HEK293T (cell line): ENCODE measurements at regions not wholly inside any gene's neighbourhood (a gene's known extent, or its start where the extent isn't known, plus 50 kb on each side); places are given as distances from the start of the nearest gene placed in this dataset.

Source experiments
- ELF4 ChIP-seq: fragments of 450-650 bp; IDR thresholded peaks from 2 replicates; pipeline ENCODE4 v1.6.1; 2017; ENCODE audit warnings: antibody characterized with exemption
- FOXA1 ChIP-seq: fragments of 450-650 bp; IDR thresholded peaks from 2 replicates; pipeline ENCODE4 v1.6.1; 2016; ENCODE audit warnings: mild to moderate bottlenecking
- LEF1 ChIP-seq: fragments of 450-650 bp; IDR thresholded peaks from 2 replicates; pipeline ENCODE4 v1.6.1; 2017; ENCODE audit warnings: mild to moderate bottlenecking, borderline replicate concordance
- SP1 ChIP-seq: fragments of 450-650 bp; IDR thresholded peaks from 2 replicates; pipeline ENCODE4 v1.6.1; 2017
- SUZ12 ChIP-seq: fragments of 450-650 bp; IDR thresholded peaks from 2 replicates; pipeline ENCODE4 v1.6.1; 2016; ENCODE audit warnings: mild to moderate bottlenecking
- TARDBP ChIP-seq: fragments of 450-650 bp; IDR thresholded peaks from 2 replicates; pipeline ENCODE4 v1.6.1; 2016

GRCh38 chr5:123673107-123673506 is 161.1 kb downstream of the CSNK1G3 start:
- TF ChIP-seq SP1 (no peak), TARDBP (no peak), SUZ12 (no peak), ELF4 (no peak), LEF1 (no peak), FOXA1 (no peak)
